OCI-LY7 (cell line): ENCODE measurements at regions not wholly inside any gene's neighbourhood (a gene's known extent, or its start where the extent isn't known, plus 50 kb on each side); places are given as distances from the start of the nearest gene placed in this dataset.

Experiments
- EZH2phosphoT487 ChIP-seq: fragments of 200-600 bp; sonication (generic); IDR thresholded peaks from 2 replicates; pipeline ENCODE4 v1.6.1; 2018; ENCODE audit warnings: low read depth, borderline replicate concordance, mild to moderate bottlenecking, mixed run types, antibody characterized with exemption, low read length, moderate library complexity, mixed read lengths
- TF ChIP-seq, protein P1 (sequence below): fragments of 200-600 bp; sonication (generic); conservative IDR thresholded peaks from 2 replicates; pipeline ENCODE4 v1.5.1; 2014; ENCODE audit warnings: mild to moderate bottlenecking, antibody characterized with exemption, low read length, moderate library complexity, mixed read lengths

DNA sequence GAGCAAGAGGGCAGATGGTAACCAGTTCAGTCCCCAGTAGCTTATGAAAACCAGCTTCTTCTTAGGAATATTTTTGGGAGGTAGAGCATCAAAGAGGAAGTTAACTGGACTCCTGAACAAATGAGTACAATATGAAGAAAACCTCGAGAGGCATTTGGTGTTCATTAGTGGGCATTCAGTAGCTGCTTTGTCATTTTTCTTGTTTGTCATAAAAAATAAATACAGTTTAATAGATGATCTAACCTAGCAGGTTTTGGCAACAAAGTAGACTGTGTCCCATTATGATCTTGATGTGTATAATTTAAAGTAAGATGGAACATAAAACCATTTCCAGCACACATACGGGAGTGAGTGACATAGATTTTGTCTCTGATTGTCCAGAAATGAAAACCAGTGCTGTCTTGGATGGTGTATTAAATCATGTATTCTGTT, 173.1 kb downstream of the HS3ST3A1 start:
- TF ChIP-seq, protein P1, sequence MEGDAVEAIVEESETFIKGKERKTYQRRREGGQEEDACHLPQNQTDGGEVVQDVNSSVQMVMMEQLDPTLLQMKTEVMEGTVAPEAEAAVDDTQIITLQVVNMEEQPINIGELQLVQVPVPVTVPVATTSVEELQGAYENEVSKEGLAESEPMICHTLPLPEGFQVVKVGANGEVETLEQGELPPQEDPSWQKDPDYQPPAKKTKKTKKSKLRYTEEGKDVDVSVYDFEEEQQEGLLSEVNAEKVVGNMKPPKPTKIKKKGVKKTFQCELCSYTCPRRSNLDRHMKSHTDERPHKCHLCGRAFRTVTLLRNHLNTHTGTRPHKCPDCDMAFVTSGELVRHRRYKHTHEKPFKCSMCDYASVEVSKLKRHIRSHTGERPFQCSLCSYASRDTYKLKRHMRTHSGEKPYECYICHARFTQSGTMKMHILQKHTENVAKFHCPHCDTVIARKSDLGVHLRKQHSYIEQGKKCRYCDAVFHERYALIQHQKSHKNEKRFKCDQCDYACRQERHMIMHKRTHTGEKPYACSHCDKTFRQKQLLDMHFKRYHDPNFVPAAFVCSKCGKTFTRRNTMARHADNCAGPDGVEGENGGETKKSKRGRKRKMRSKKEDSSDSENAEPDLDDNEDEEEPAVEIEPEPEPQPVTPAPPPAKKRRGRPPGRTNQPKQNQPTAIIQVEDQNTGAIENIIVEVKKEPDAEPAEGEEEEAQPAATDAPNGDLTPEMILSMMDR = no peak
- no peak for TF ChIP-seq EZH2phosphoT487
